Sigmoid colon (tissue), 4 donors: ENCODE measurements at regions not wholly inside any gene's neighbourhood (a gene's known extent, or its start where the extent isn't known, plus 50 kb on each side); places are given as distances from the start of the nearest gene placed in this dataset.

ENCODE experiments used
- EP300 ChIP-seq, 4 donors: sonication (generic); formaldehyde crosslinking; IDR thresholded peaks; one replicate each; pipeline ENCODE4 v1.6.1; 2017; ENCODE audit warnings: antibody characterized with exemption in 4 of 4
- POLR2A ChIP-seq, 2 donors: fragments of 450-650 bp; IDR thresholded peaks; one replicate each; pipeline ENCODE4 v1.6.1; 2016; ENCODE audit warnings: antibody characterized with exemption in 2 of 2, mild to moderate bottlenecking in 2 of 2, moderate library complexity in 2 of 2
- POLR2AphosphoS5 ChIP-seq, 4 donors: sonication (generic); formaldehyde crosslinking; IDR thresholded peaks; one replicate each; pipeline ENCODE4 v1.6.1; 2017; ENCODE audit warnings: antibody characterized with exemption in 4 of 4
- TF ChIP-seq, protein P1 (sequence below), 4 experiments: fragments of 450-650 bp in 3 of 4; fragments of 200-600 bp in 1 of 4; IDR thresholded peaks; one replicate each; pipeline ENCODE4 v1.5.1; 2016 to 2019; ENCODE audit warnings: antibody characterized with exemption in 4 of 4, mild to moderate bottlenecking in 3 of 4, moderate library complexity in 2 of 4

DNA sequence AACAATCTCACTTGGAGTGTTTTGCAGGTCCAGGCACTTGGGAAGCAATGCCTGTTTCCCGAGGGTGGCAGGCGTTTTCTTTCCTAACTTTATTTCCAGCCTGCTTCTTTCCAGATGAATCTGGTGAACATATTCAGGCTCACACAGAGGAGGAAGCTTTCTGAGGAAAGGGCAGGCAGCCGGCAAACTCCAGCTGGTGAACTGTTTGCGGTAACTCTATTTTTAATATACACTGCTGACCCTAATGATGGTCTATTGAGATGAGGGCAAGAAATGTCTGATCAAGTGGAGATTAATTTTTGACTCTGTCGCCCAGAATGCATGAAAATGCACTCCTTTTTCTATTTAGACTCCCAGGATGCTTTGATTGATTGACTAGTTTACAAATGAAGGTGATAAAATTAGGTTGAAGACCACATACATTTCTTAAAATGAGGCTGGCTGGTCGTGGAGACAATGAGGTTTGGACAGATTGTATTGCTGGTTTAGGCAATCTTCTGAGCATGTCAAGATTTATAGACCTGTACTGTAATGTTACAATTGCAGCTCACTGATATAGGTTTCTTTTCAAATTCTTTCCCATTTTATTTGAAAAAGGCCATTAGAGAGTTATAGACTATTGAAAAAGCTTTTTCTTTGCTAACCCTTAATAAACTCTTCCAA, 153.8 kb downstream of the ATG4C start:
- TF ChIP-seq, protein P1, sequence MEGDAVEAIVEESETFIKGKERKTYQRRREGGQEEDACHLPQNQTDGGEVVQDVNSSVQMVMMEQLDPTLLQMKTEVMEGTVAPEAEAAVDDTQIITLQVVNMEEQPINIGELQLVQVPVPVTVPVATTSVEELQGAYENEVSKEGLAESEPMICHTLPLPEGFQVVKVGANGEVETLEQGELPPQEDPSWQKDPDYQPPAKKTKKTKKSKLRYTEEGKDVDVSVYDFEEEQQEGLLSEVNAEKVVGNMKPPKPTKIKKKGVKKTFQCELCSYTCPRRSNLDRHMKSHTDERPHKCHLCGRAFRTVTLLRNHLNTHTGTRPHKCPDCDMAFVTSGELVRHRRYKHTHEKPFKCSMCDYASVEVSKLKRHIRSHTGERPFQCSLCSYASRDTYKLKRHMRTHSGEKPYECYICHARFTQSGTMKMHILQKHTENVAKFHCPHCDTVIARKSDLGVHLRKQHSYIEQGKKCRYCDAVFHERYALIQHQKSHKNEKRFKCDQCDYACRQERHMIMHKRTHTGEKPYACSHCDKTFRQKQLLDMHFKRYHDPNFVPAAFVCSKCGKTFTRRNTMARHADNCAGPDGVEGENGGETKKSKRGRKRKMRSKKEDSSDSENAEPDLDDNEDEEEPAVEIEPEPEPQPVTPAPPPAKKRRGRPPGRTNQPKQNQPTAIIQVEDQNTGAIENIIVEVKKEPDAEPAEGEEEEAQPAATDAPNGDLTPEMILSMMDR (IDR thresholded peaks at IDR 0.05): no peak
- TF ChIP-seq POLR2AphosphoS5 (IDR thresholded peaks at IDR 0.05) (no peak), POLR2A (IDR thresholded peaks at IDR 0.05) (no peak), EP300 (IDR thresholded peaks at IDR 0.05) (no peak)
